ACC112 (cell line): ENCODE measurements at regions not wholly inside any gene's neighbourhood (a gene's known extent, or its start where the extent isn't known, plus 50 kb on each side); places are given as distances from the start of the nearest gene placed in this dataset.
"Not testable (repeated sequence)": the region's sequence is repeated elsewhere in the genome, so short reads cannot be mapped to it uniquely, and the experiment has no call there.

Experiments used
- H2AFZ ChIP-seq: fragments of 200-600 bp; sonication (generic); one replicate; pipeline ENCODE4 v1.6.0; 2017; ENCODE audit warnings: antibody characterized with exemption, low read length; ENCODE audit not compliant: unreplicated experiment
- H3K27ac ChIP-seq: fragments of 200-600 bp; sonication (generic); 2 replicates; pipeline ENCODE4 v1.5.1; 2014; ENCODE audit warnings: low read depth, mild to moderate bottlenecking, antibody characterized with exemption, low read length, moderate library complexity
- H3K27me3 ChIP-seq: fragments of 200-600 bp; sonication (generic); 2 replicates; pipeline ENCODE4 v1.6.1; 2014; ENCODE audit warnings: mild to moderate bottlenecking, antibody characterized with exemption, low read length, moderate library complexity, mixed read lengths; ENCODE audit not compliant: insufficient read depth
- H3K36me3 ChIP-seq: fragments of 200-600 bp; sonication (generic); 2 replicates; pipeline ENCODE4 v1.6.1; 2016; ENCODE audit warnings: mild to moderate bottlenecking, antibody characterized with exemption, low read length, moderate library complexity, mixed read lengths; ENCODE audit not compliant: insufficient read depth
- H3K4me1 ChIP-seq: fragments of 200-600 bp; sonication (generic); one replicate; pipeline ENCODE4 v1.6.1; 2016; ENCODE audit warnings: low read length, mixed read lengths; ENCODE audit not compliant: insufficient read depth, unreplicated experiment, control insufficient read depth
- H3K4me3 ChIP-seq: fragments of 200-600 bp; sonication (generic); 2 replicates; pipeline ENCODE4 v1.5.1; 2014; ENCODE audit warnings: mild to moderate bottlenecking, low read depth, low read length
- H3K79me2 ChIP-seq: fragments of 200-600 bp; sonication (generic); one replicate; pipeline ENCODE4 v1.6.0; 2016; ENCODE audit warnings: low read length; ENCODE audit not compliant: control insufficient read depth, unreplicated experiment, insufficient read depth

- Histone ChIP-seq H3K36me3 (no peaks in the 10 kb centered on the region), H3K4me1 (no peaks in the 10 kb centered on the region), H3K79me2 (no peaks in the 10 kb centered on the region), H3K27ac (no peak overlapping the region), H3K27me3 (peaks cover 12% of the 10 kb centered on the region), H3K4me3 (no peak overlapping the region), H2AFZ (no peak overlapping the region)
Observed at GRCh38 chr9:19634881-19635280, 154.0 kb downstream of the SLC24A2 start.

- no peaks in the 10 kb centered on the region for H3K4me1 ChIP-seq
- no peaks in the 10 kb centered on the region for H3K79me2 ChIP-seq
- H3K27me3 ChIP-seq, result peaks cover 12% of the 10 kb centered on the region
- no peaks in the 10 kb centered on the region for H3K36me3 ChIP-seq
- no peak overlapping the region for H2AFZ ChIP-seq
- H3K4me3 ChIP-seq, result no peak overlapping the region
- no peak overlapping the region for H3K27ac ChIP-seq
Observed at GRCh38 chr9:19631181-19631580, 157.7 kb downstream of the SLC24A2 start.

GRCh38 chr9:19630760-19631159, 158.1 kb downstream of the SLC24A2 start:
- no peaks in the 10 kb centered on the region for H3K4me1 ChIP-seq
- H3K79me2 ChIP-seq, result no peaks in the 10 kb centered on the region
- no peaks in the 10 kb centered on the region for H3K36me3 ChIP-seq
- H3K4me3 ChIP-seq, result no peak overlapping the region
- no peak overlapping the region for H3K27ac ChIP-seq
- no peak overlapping the region for H2AFZ ChIP-seq
- peaks cover 14% of the 10 kb centered on the region for H3K27me3 ChIP-seq

- no peak overlapping the region for H3K4me3 ChIP-seq
- no peaks in the 10 kb centered on the region for H3K4me1 ChIP-seq
- H3K79me2 ChIP-seq, result no peaks in the 10 kb centered on the region
- H3K27me3 ChIP-seq, result peaks cover 14% of the 10 kb centered on the region
- no peak overlapping the region for H3K27ac ChIP-seq
- no peaks in the 10 kb centered on the region for H3K36me3 ChIP-seq
- H2AFZ ChIP-seq, result no peak overlapping the region
Observed at GRCh38 chr9:19629488-19629887, 159.3 kb downstream of the SLC24A2 start.

GRCh38 chr9:19625426-19625825, 163.4 kb downstream of the SLC24A2 start:
- H3K4me1 ChIP-seq, H2AFZ ChIP-seq, H3K4me3 ChIP-seq, H3K36me3 ChIP-seq, H3K79me2 ChIP-seq, H3K27ac ChIP-seq: not testable (repeated sequence)
- peaks cover 34% of the 10 kb centered on the region for H3K27me3 ChIP-seq

GRCh38 chr9:19624519-19624918, 164.3 kb downstream of the SLC24A2 start:
- Histone ChIP-seq H3K4me3 (no peak overlapping the region), H3K36me3 (no peaks in the 10 kb centered on the region), H3K27ac (no peak overlapping the region), H3K27me3 (peaks cover 41% of the 10 kb centered on the region), H3K79me2 (no peaks in the 10 kb centered on the region), H2AFZ (no peak overlapping the region), H3K4me1 (no peaks in the 10 kb centered on the region)

- Histone ChIP-seq H3K36me3 (no peaks in the 10 kb centered on the region), H2AFZ (no peak overlapping the region), H3K27ac (no peak overlapping the region), H3K4me1 (no peaks in the 10 kb centered on the region), H3K79me2 (no peaks in the 10 kb centered on the region), H3K27me3 (peaks cover 43% of the 10 kb centered on the region), H3K4me3 (no peak overlapping the region)
Observed at GRCh38 chr9:19623941-19624340, 164.9 kb downstream of the SLC24A2 start.

- H3K27ac ChIP-seq, result no peak overlapping the region
- H3K79me2 ChIP-seq, result no peaks in the 10 kb centered on the region
- H2AFZ ChIP-seq, result no peak overlapping the region
- no peaks in the 10 kb centered on the region for H3K36me3 ChIP-seq
- H3K4me1 ChIP-seq, result no peaks in the 10 kb centered on the region
- no peak overlapping the region for H3K4me3 ChIP-seq
- peaks cover 54% of the 10 kb centered on the region for H3K27me3 ChIP-seq
Observed at GRCh38 chr9:19620326-19620725, 168.5 kb downstream of the SLC24A2 start.

- Histone ChIP-seq H3K27ac (no peak overlapping the region), H3K27me3 (peaks cover 54% of the 10 kb centered on the region), H3K79me2 (no peaks in the 10 kb centered on the region), H3K4me1 (no peaks in the 10 kb centered on the region), H3K36me3 (no peaks in the 10 kb centered on the region), H2AFZ (no peak overlapping the region), H3K4me3 (no peak overlapping the region)
Observed at GRCh38 chr9:19619221-19619620, 169.6 kb downstream of the SLC24A2 start.

- no peak overlapping the region for H3K27ac ChIP-seq
- no peaks in the 10 kb centered on the region for H3K79me2 ChIP-seq
- H3K4me3 ChIP-seq, result no peak overlapping the region
- no peak overlapping the region for H2AFZ ChIP-seq
- H3K27me3 ChIP-seq, result peaks cover 51% of the 10 kb centered on the region
- H3K36me3 ChIP-seq, result no peaks in the 10 kb centered on the region
- H3K4me1 ChIP-seq, result no peaks in the 10 kb centered on the region
Observed at GRCh38 chr9:19618816-19619215, 170.0 kb downstream of the SLC24A2 start.

- Histone ChIP-seq H3K4me3 (no peak overlapping the region), H2AFZ (no peak overlapping the region), H3K27ac (no peak overlapping the region), H3K36me3 (no peaks in the 10 kb centered on the region), H3K79me2 (no peaks in the 10 kb centered on the region), H3K27me3 (peaks cover 35% of the 10 kb centered on the region), H3K4me1 (no peaks in the 10 kb centered on the region)
Observed at GRCh38 chr9:19615036-19615624, 173.7 kb downstream of the SLC24A2 start.
